ENCODE measurements at regions not wholly inside any gene's neighbourhood (a gene's known extent, or its start where the extent isn't known, plus 50 kb on each side); places are given as distances from the start of the nearest gene placed in this dataset.

- Histone ChIP-seq H3K27ac (ENCODE audit: extremely low read depth, low read depth, low read length) (no peak overlapping the region), H3K4me1 (ENCODE audit: control insufficient read depth, insufficient read depth, low read length) (no peaks in the 10 kb centered on the region), H3K4me3 (ENCODE audit: low read depth, low read length) (no peak overlapping the region), H3K9me3 (ENCODE audit: control insufficient read depth, insufficient read depth, low read depth, low read length) (no peaks in the 10 kb centered on the region), H3K36me3 (ENCODE audit: control insufficient read depth in 2 of 2, insufficient read depth in 1 of 2, low read length in 2 of 2) (no peaks in the 10 kb centered on the region)
- ChIA-PET CTCF (interaction anchor here (0.7 kb wide), 1 partner anchor 270 kb away, joined by 3 read pairs; no protein-coding TSS in a partner anchor), POLR2A (no interaction called here)
- TF ChIP-seq ZBTB49 (tag by site-specific recombination; IDR thresholded peaks at IDR 0.05; ENCODE audit: low read depth) (no peak), SETDB1 (IDR thresholded peaks at IDR 0.05; ENCODE audit: insufficient read length, low read length) (peak; percentile 22), TSHZ1 (tag by site-specific recombination; IDR thresholded peaks at IDR 0.05; ENCODE audit: borderline replicate concordance) (no peak), ZNF654 (tag by site-specific recombination; IDR thresholded peaks at IDR 0.05; ENCODE audit: low read depth) (no peak), ZSCAN4 (tag by site-specific recombination; IDR thresholded peaks at IDR 0.05) (no peak)
Measured at GRCh38 chr6:67956352-67956751, 678.7 kb upstream of the ADGRB3 start.

GRCh38 chr6:67952948-67953347 is 682.1 kb upstream of the ADGRB3 start:
- Histone ChIP-seq H3K36me3 (ENCODE audit: control insufficient read depth in 2 of 2, insufficient read depth in 1 of 2, low read length in 2 of 2) (no peaks in the 10 kb centered on the region), H3K9me3 (ENCODE audit: control insufficient read depth, insufficient read depth, low read depth, low read length) (no peaks in the 10 kb centered on the region), H3K4me1 (ENCODE audit: control insufficient read depth, insufficient read depth, low read length) (no peaks in the 10 kb centered on the region), H3K27ac (ENCODE audit: extremely low read depth, low read depth, low read length) (no peak overlapping the region), H3K4me3 (ENCODE audit: low read depth, low read length) (no peak overlapping the region)
- POLR2A ChIA-PET, result no interaction called here
- no peak for TF ChIP-seq CTCF (tag by site-specific recombination; IDR thresholded peaks at IDR 0.05)
- TF ChIP-seq ZNF654 (tag by site-specific recombination; IDR thresholded peaks at IDR 0.05; ENCODE audit: low read depth), result no peak
- TF ChIP-seq ZBTB6 (tag by site-specific recombination; IDR thresholded peaks at IDR 0.05), result no peak
- no peak for TF ChIP-seq ZNF202 (tag by site-specific recombination; IDR thresholded peaks at IDR 0.05; ENCODE audit: borderline replicate concordance)
- TF ChIP-seq ZNF558 (tag by site-specific recombination; IDR thresholded peaks at IDR 0.05), result no peak
- no peak for TF ChIP-seq ZNF132 (tag by site-specific recombination; IDR thresholded peaks at IDR 0.05; ENCODE audit: borderline replicate concordance)
- no peak for TF ChIP-seq BCL11B (tag by site-specific recombination; IDR thresholded peaks at IDR 0.05; ENCODE audit: low read depth)
- TF ChIP-seq ZNF645 (tag by site-specific recombination; IDR thresholded peaks at IDR 0.05), result no peak
- TF ChIP-seq RBAK (tag by site-specific recombination; IDR thresholded peaks at IDR 0.05), result no peak
- TF ChIP-seq ZNF239 (tag by site-specific recombination; IDR thresholded peaks at IDR 0.05), result no peak
- TF ChIP-seq ZXDB (tag by site-specific recombination; IDR thresholded peaks at IDR 0.05), result no peak
- no peak for TF ChIP-seq KLF17 (tag by site-specific recombination; IDR thresholded peaks at IDR 0.05)
- no peak for TF ChIP-seq ATF2 (tag by site-specific recombination; IDR thresholded peaks at IDR 0.05; ENCODE audit: low read depth)
- TF ChIP-seq ZNF311 (tag by site-specific recombination; IDR thresholded peaks at IDR 0.05; ENCODE audit: borderline replicate concordance), result no peak
- no peak for TF ChIP-seq ZNF623 (tag by site-specific recombination; IDR thresholded peaks at IDR 0.05)
- no peak for TF ChIP-seq ZNF394 (tag by site-specific recombination; IDR thresholded peaks at IDR 0.05; ENCODE audit: borderline replicate concordance)
- CTCF ChIA-PET, result no interaction called here

All from HEK293 (cell line).